Hematopoietic multipotent progenitor cell treated with erythropoietin and hydrocortisone succinate and interleukin-3 and kit ligand, for 17 days (in vitro differentiated cells): ENCODE measurements at regions not wholly inside any gene's neighbourhood (a gene's known extent, or its start where the extent isn't known, plus 50 kb on each side); places are given as distances from the start of the nearest gene placed in this dataset.
"Not testable (repeated sequence)": the region's sequence is repeated elsewhere in the genome, so short reads cannot be mapped to it uniquely, and the experiment has no call there.

Experiments used
- DNase-seq: peaks from one replicate; pipeline ENCODE4 v3.0.0-alpha.2; 2015; ENCODE audit warnings: low spot score

GRCh38 chr10:29794776-29795611 lies 160.2 kb upstream of the SVIL start:
- DNase-seq, result no peak

- DNase-seq, result no peak
These were observed 157.0 kb upstream of the SVIL start for GRCh38 chr10:29791773-29792172.

- no peak for DNase-seq
These were observed 155.4 kb upstream of the SVIL start for GRCh38 chr10:29790207-29790606.

GRCh38 chr10:29788113-29788512 lies 153.3 kb upstream of the SVIL start:
- DNase-seq, result no peak

- no peak for DNase-seq
These were observed 150.9 kb upstream of the SVIL start for GRCh38 chr10:29785701-29786100.

GRCh38 chr10:29784175-29784773 lies 149.5 kb upstream of the SVIL start:
- DNase-seq, result peak; percentile 7

- DNase-seq, result no peak
These were observed 148.6 kb upstream of the SVIL start for GRCh38 chr10:29783201-29783947.

GRCh38 chr10:29780639-29781038 lies 145.9 kb upstream of the SVIL start:
- DNase-seq, result no peak

GRCh38 chr10:29780096-29780495 lies 145.3 kb upstream of the SVIL start:
- no peak for DNase-seq

- no peak for DNase-seq
These were observed 141.5 kb upstream of the SVIL start for GRCh38 chr10:29776246-29776645.

- no peak for DNase-seq
These were observed 139.7 kb upstream of the SVIL start for GRCh38 chr10:29774475-29774874.

GRCh38 chr10:29773675-29774091 lies 138.9 kb upstream of the SVIL start:
- no peak for DNase-seq

- DNase-seq, result no peak
These were observed 137.6 kb upstream of the SVIL start for GRCh38 chr10:29772403-29772802.

- DNase-seq, result no peak
These were observed 136.6 kb upstream of the SVIL start for GRCh38 chr10:29771376-29771775.

GRCh38 chr10:29769277-29769676 lies 134.5 kb upstream of the SVIL start:
- DNase-seq, result not testable (repeated sequence)

- no peak for DNase-seq
These were observed 133.2 kb upstream of the SVIL start for GRCh38 chr10:29767968-29768367.

- DNase-seq, result no peak
These were observed 132.0 kb upstream of the SVIL start for GRCh38 chr10:29766753-29767152.

- DNase-seq, result no peak
These were observed 130.6 kb upstream of the SVIL start for GRCh38 chr10:29765330-29765729.

GRCh38 chr10:29763396-29763795 lies 128.6 kb upstream of the SVIL start:
- DNase-seq, result no peak

GRCh38 chr10:29761916-29762315 lies 127.1 kb upstream of the SVIL start:
- no peak for DNase-seq

GRCh38 chr10:29760138-29760900 lies 125.5 kb upstream of the SVIL start:
- no peak for DNase-seq
